ENCODE measurements at regions not wholly inside any gene's neighbourhood (a gene's known extent, or its start where the extent isn't known, plus 50 kb on each side); places are given as distances from the start of the nearest gene placed in this dataset.

DNA sequence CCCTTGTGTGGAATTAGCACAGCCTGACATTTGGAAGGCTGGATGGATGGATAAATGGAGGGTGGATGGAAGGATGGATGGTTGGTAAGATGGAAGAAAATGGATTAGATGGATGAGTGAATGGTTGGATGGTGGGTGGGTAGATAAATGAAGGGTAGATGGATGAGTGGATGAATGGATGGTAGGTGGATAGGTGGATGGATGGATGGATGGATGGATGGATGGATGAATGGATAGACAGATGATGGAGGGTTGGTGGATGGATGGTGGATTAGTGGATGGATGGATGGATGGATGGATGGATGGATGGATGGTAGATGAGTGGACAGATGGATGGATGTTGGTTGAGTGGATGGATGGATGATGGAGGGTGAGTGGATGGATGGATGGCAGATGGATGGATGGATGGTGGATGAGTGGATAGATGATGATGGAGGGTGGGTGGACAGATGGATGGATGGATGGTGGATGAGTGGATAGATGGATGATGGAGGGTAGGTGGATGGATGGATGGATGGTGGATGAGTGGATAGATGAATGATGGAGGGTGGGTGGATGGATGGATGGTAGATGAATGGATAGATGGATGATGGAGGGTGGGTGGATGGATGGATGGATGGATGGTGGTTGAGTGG lies 175.6 kb upstream of the PPP1R26 start:
- Mint-ChIP-seq H3K9me3 (ENCODE audit: insufficient read depth) (no peaks in the 10 kb centered on the region), H3K4me1 (no peaks in the 10 kb centered on the region), H3K27ac (no peak overlapping the region), H3K27me3 (peaks cover 20% of the 10 kb centered on the region), H3K4me3 (no peak overlapping the region)
- H3K4me3 ChIP-seq (ENCODE audit: control extremely low read depth in 1 of 5, extremely low read depth in 1 of 5, insufficient read depth in 1 of 5, low read depth in 2 of 5, low read length in 4 of 5): no peak overlapping the region
- H3K9ac ChIP-seq (ENCODE audit: low read length): no peak overlapping the region
- H3K27ac ChIP-seq (ENCODE audit: low read length in 2 of 2): no peak overlapping the region
- no peaks in the 10 kb centered on the region for H3K4me1 ChIP-seq (ENCODE audit: control insufficient read depth in 2 of 2, insufficient read depth in 2 of 2, low read length in 2 of 2)
- H3K4me2 ChIP-seq (replicated peaks; ENCODE audit: low read depth, low read length, poor library complexity, severe bottlenecking): no peak overlapping the region
- TF ChIP-seq EZH2 (IDR thresholded peaks at IDR 0.05; ENCODE audit: borderline replicate concordance, insufficient read depth, low read depth, low read length, poor library complexity, severe bottlenecking) (no peak), CTCF (IDR thresholded peaks at IDR 0.05) (no peak)
- DNase-seq (no peak), ATAC-seq (ENCODE audit: low read depth) (no peak)
- POLR2A ChIA-PET: no interaction called here
- H2AFZ ChIP-seq (ENCODE audit: insufficient read depth, low read depth, low read length, poor library complexity, severe bottlenecking): no peak overlapping the region
- no peaks in the 10 kb centered on the region for H3K9me3 ChIP-seq (ENCODE audit: control extremely low read depth in 1 of 3, control insufficient read depth in 2 of 3, insufficient read depth in 1 of 3, low read length in 2 of 3)
- no peaks in the 10 kb centered on the region for H3K27me3 ChIP-seq (replicated peaks in 1 of 4; ENCODE audit: control extremely low read depth in 1 of 4, control insufficient read depth in 3 of 4, insufficient read depth in 4 of 4, low read length in 3 of 4)
- H3K79me2 ChIP-seq (ENCODE audit: control insufficient read depth, insufficient read depth, low read length): no peaks in the 10 kb centered on the region
- intact Hi-C loops (cut with micrococcal nuclease): no loop called here
- CTCF ChIA-PET: no interaction called here
- H3K36me3 ChIP-seq (replicated peaks in 1 of 2; ENCODE audit: control extremely low read depth in 1 of 2, control insufficient read depth in 1 of 2, extremely low read depth in 1 of 2, insufficient read depth in 2 of 2, low read length in 1 of 2): no peaks in the 10 kb centered on the region
- no peaks in the 10 kb centered on the region for H4K20me1 ChIP-seq (ENCODE audit: control insufficient read depth, insufficient read depth, low read length, poor library complexity, severe bottlenecking)

GRCh38 chr9:135304886-135305285 lies 174.7 kb upstream of the PPP1R26 start:
- H3K4me3 Mint-ChIP-seq: no peak overlapping the region
- Histone ChIP-seq H4K20me1 (ENCODE audit: control insufficient read depth, insufficient read depth, low read length, poor library complexity, severe bottlenecking) (no peaks in the 10 kb centered on the region), H3K36me3 (replicated peaks in 1 of 2; ENCODE audit: control extremely low read depth in 1 of 2, control insufficient read depth in 1 of 2, extremely low read depth in 1 of 2, insufficient read depth in 2 of 2, low read length in 1 of 2) (no peaks in the 10 kb centered on the region), H3K27me3 (replicated peaks in 1 of 4; ENCODE audit: control extremely low read depth in 1 of 4, control insufficient read depth in 3 of 4, insufficient read depth in 4 of 4, low read length in 3 of 4) (no peaks in the 10 kb centered on the region), H2AFZ (ENCODE audit: insufficient read depth, low read depth, low read length, poor library complexity, severe bottlenecking) (no peak overlapping the region), H3K27ac (ENCODE audit: low read length in 2 of 2) (no peak overlapping the region), H3K9me3 (ENCODE audit: control extremely low read depth in 1 of 3, control insufficient read depth in 2 of 3, insufficient read depth in 1 of 3, low read length in 2 of 3) (peaks cover 0 to 2% (median 0%) of the 10 kb centered on the region in 3 donors), H3K79me2 (ENCODE audit: control insufficient read depth, insufficient read depth, low read length) (no peaks in the 10 kb centered on the region), H3K9ac (ENCODE audit: low read length) (no peak overlapping the region), H3K4me3 (ENCODE audit: control extremely low read depth in 1 of 5, extremely low read depth in 1 of 5, insufficient read depth in 1 of 5, low read depth in 2 of 5, low read length in 4 of 5) (no peak overlapping the region), H3K4me2 (replicated peaks; ENCODE audit: low read depth, low read length, poor library complexity, severe bottlenecking) (no peak overlapping the region), H3K4me1 (ENCODE audit: control insufficient read depth in 2 of 2, insufficient read depth in 2 of 2, low read length in 2 of 2) (no peaks in the 10 kb centered on the region)
- H3K27me3 Mint-ChIP-seq: peaks cover 14% of the 10 kb centered on the region
- no peaks in the 10 kb centered on the region for H3K4me1 Mint-ChIP-seq
- ChIA-PET POLR2A (no interaction called here), CTCF (no interaction called here)
- 73% methylated on average over 3 of the region's 3 CpGs for WGBS (ENCODE audit: insufficient coverage)
- ATAC-seq (ENCODE audit: low read depth): no peak
- DNase-seq: no peak
- intact Hi-C loops (cut with micrococcal nuclease): no loop called here
- H3K27ac Mint-ChIP-seq: no peak overlapping the region
- no peaks in the 10 kb centered on the region for H3K9me3 Mint-ChIP-seq (ENCODE audit: insufficient read depth)
- no peak for TF ChIP-seq CTCF (IDR thresholded peaks at IDR 0.05)
- TF ChIP-seq EZH2 (IDR thresholded peaks at IDR 0.05; ENCODE audit: borderline replicate concordance, insufficient read depth, low read depth, low read length, poor library complexity, severe bottlenecking): no peak
